Heart left ventricle (tissue), 16 donors: ENCODE measurements at regions not wholly inside any gene's neighbourhood (a gene's known extent, or its start where the extent isn't known, plus 50 kb on each side); places are given as distances from the start of the nearest gene placed in this dataset.

Source experiments
- ATAC-seq, 4 donors: fragments of 200-7000 bp; cut with Tn5 transposase; one replicate each; pipeline ENCODE4 v1.9.1; 2020 to 2022; ENCODE audit warnings: moderate library complexity in 4 of 4, mild to moderate bottlenecking in 3 of 4, moderate number of reproducible peaks in 1 of 4
- DNase-seq, 5 donors: peaks; one replicate each; pipeline ENCODE4 v3.0.0-alpha.2; 2020
- H3K27ac ChIP-seq, 12 donors: fragments of 200-600 bp; sonication (generic) in 4 of 12; one replicate each; pipeline versions ENCODE4 v1.5.0 to v1.8.0; 2016 to 2022; ENCODE audit warnings: mild to moderate bottlenecking in 2 of 12
- H3K27me3 ChIP-seq, 9 donors: fragments of 200-600 bp; sonication (generic) in 2 of 9; one replicate each; pipeline versions ENCODE4 v1.5.1 to v1.8.0; 2016 to 2022; ENCODE audit warnings: mild to moderate bottlenecking in 3 of 9
- H3K36me3 ChIP-seq, 9 donors: fragments of 200-600 bp; sonication (generic) in 2 of 9; one replicate each; pipeline versions ENCODE4 v1.5.0 to v1.8.0; 2018 to 2022; ENCODE audit warnings: mild to moderate bottlenecking in 2 of 9
- H3K4me1 ChIP-seq, 12 donors: fragments of 200-600 bp; sonication (generic) in 4 of 12; one replicate each; pipeline versions ENCODE4 v1.5.0 to v1.8.0; 2016 to 2022; ENCODE audit warnings: mild to moderate bottlenecking in 3 of 12
- H3K4me3 ChIP-seq, 12 donors: fragments of 200-600 bp; sonication (generic) in 4 of 12; one replicate each; pipeline versions ENCODE4 v1.5.0 to v1.8.0; 2017 to 2022; ENCODE audit warnings: mild to moderate bottlenecking in 9 of 12, moderate library complexity in 4 of 12
- H3K9me3 ChIP-seq, 12 donors: fragments of 200-600 bp; sonication (generic) in 4 of 12; one replicate each; pipeline versions ENCODE4 v1.5.0 to v1.8.0; 2016 to 2022; ENCODE audit warnings: mild to moderate bottlenecking in 1 of 12
- POLR2A ChIP-seq, 2 donors: fragments of 450-650 bp; IDR thresholded peaks; one replicate each; pipeline ENCODE4 v1.6.1; 2017; ENCODE audit warnings: antibody characterized with exemption in 2 of 2, mild to moderate bottlenecking in 2 of 2, moderate library complexity in 2 of 2
- WGBS, 4 donors: extraction: QIAGEN DNeasy Blood & Tissue Kit in 2 of 4; methylation state at CpG; one replicate each; pipeline versions ENCODE4 v1.1.5 to v1.1.7; 2013 to 2018; 5-methylcytosine and 5-hydroxymethylcytosine counted together
- intact Hi-C, 10 donors: fragments of 100-400 bp; cut with DNase I; formaldehyde crosslinking; loops; one replicate each; pipeline versions ENCODE4 v1.11.1 to v1.14.2; 2022
- TF ChIP-seq, protein P1 (sequence below), 12 donors: fragments of 200-600 bp; sonication (generic) in 4 of 12; IDR thresholded peaks; one replicate each; pipeline versions ENCODE4 v1.5.0 to v1.8.0; 2018 to 2022; ENCODE audit warnings: antibody characterized with exemption in 12 of 12, mild to moderate bottlenecking in 5 of 12
- donor health status: ischemic (EF 13 %, LVEDD 7.1; RV severe dilation, severe dysfunction).
- donor health status: healthy with polysubstance abuse.
- donor health status: DM: no; HTN: yes; CAD: no.
- donor health status: DM: no; HTN: no; CAD: no.
- donor health status: ischemic (EF 25% LVEDD 6.9; RV normal size, moderate dysfunction).
- donor health status: ischemic (EF 25% LVEDD 5.7; RV mildly dilated, moderate dysfunction).
- donor health status: healthy.
- donor health status: DM: yes; HTN: yes; CAD: no.
- donor health status: ischemic (EF 35%, LVEDD 5.7; RV mildly dilated, moderate dysfunction).
- donor health status: nonischemic (EF 11% LVEDD 7.7; RV severe dilation, severe dysfunction).
- donor health status: DM: yes; HTN: yes; CAD: no.
- donor health status: PGD.
- donor health status: ischemic (EF 29% LVEDD 5.4; RV normal size, mild dysfunction).
- donor health status: nonischemic (EF 23%, LVEDD 6.1; RV moderate dilation, normal function).

DNA sequence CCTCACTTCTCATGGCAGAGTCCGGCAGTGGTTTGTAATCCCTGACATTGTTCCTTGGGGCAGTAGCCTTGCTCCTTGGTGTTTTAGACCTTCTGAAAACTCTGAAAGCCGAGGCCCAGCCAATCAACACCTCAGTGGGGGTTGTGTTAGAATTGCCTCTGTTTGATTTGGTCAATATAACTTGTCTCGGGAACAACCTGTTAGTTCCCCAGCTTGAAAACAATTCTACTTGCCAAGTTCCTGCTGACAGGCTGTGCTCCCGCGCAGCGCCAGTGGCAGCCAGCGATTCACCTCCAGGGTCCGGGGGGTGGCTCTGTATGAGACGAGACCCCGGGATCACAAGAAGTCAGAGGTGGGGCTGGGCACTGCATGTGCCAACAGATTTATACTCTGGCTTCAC lies 81.4 kb upstream of the MEDAG start:
- no peak for DNase-seq
- TF ChIP-seq, protein P1, sequence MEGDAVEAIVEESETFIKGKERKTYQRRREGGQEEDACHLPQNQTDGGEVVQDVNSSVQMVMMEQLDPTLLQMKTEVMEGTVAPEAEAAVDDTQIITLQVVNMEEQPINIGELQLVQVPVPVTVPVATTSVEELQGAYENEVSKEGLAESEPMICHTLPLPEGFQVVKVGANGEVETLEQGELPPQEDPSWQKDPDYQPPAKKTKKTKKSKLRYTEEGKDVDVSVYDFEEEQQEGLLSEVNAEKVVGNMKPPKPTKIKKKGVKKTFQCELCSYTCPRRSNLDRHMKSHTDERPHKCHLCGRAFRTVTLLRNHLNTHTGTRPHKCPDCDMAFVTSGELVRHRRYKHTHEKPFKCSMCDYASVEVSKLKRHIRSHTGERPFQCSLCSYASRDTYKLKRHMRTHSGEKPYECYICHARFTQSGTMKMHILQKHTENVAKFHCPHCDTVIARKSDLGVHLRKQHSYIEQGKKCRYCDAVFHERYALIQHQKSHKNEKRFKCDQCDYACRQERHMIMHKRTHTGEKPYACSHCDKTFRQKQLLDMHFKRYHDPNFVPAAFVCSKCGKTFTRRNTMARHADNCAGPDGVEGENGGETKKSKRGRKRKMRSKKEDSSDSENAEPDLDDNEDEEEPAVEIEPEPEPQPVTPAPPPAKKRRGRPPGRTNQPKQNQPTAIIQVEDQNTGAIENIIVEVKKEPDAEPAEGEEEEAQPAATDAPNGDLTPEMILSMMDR (IDR thresholded peaks at IDR 0.05): no peak
- TF ChIP-seq POLR2A (IDR thresholded peaks at IDR 0.05): no peak
- no peaks in the 10 kb centered on the region for H3K36me3 ChIP-seq
- H3K4me3 ChIP-seq: no peak overlapping the region
- no peak for ATAC-seq
- H3K27me3 ChIP-seq: peaks cover 0 to 3% (median 0%) of the 10 kb centered on the region in 9 donors
- no peaks in the 10 kb centered on the region for H3K4me1 ChIP-seq
- WGBS, 4 donors: 32 to 58% (median 39%) methylated on average over 10 of the region's 10 CpGs
- intact Hi-C loops: no loop called here
- no peak overlapping the region for H3K27ac ChIP-seq
- peaks cover 0 to under 1% (median 0%) of the 10 kb centered on the region in 12 donors for H3K9me3 ChIP-seq

DNA sequence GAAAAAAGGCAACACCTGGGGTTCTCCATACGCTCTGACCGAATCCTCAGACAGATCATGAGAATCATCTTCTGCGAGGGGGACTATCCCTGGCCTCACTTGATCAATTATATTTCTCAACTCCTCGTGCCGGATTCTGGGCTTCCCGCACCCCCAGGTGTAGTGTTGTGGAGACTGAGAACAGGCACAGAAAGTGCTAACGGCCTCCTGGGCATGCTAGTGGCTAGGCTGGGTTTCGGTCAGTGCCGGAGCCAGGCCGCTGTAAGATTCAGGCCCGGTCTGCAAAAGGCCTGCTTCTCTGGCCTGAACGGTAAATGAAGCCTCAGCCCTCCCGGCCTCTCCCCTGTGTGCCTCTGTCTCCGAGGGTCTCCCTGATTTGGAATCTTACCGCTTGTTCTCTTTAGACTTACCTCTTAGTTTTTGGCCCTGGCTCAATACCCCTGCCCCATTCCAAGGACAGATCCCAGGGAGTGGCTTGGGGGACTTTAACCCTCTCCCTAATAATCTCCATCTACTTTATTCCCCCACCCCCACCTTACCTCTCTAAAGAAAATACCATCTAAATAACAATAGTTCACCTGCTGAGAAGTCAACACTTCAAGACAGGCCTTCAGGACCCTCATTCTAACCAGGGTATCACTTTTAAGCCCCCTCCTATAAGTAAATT lies 79.0 kb upstream of the MEDAG start:
- Histone ChIP-seq H3K9me3 (peaks cover 0 to 4% (median 0%) of the 10 kb centered on the region in 12 donors), H3K27me3 (peaks cover 0 to 3% (median 0%) of the 10 kb centered on the region in 9 donors), H3K4me1 (no peaks in the 10 kb centered on the region), H3K27ac (no peak overlapping the region), H3K4me3 (no peak overlapping the region), H3K36me3 (no peaks in the 10 kb centered on the region)
- 89 to 98% (median 93%) methylated on average over 15 of the region's 15 CpGs for WGBS, 4 donors
- ATAC-seq (no peak), DNase-seq (no peak)
- intact Hi-C loops: no loop called here
- TF ChIP-seq, protein P1 (IDR thresholded peaks at IDR 0.05): no peak
- TF ChIP-seq POLR2A (IDR thresholded peaks at IDR 0.05): no peak

DNA sequence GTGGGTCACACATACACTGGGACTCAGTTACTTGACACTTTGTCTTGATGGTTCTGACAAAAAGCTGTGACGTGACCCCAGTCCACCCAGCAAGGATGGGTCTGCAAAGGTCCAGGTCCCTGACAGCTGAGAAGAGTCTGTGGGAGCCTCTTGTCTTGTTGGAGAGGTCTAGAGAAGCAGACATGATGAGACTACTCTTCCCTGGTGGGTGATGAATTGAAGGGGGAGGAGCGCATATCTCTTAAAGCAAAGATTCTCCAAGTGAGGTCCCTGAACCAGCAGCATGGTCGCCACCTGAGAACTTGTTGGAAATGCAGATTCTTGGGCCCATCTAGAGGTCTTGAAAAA lies 78.5 kb upstream of the MEDAG start:
- H3K36me3 ChIP-seq: no peaks in the 10 kb centered on the region
- peaks cover 0 to 4% (median 0%) of the 10 kb centered on the region in 12 donors for H3K9me3 ChIP-seq
- intact Hi-C loops: no loop called here
- TF ChIP-seq, protein P1 (IDR thresholded peaks at IDR 0.05): no peak
- TF ChIP-seq POLR2A (IDR thresholded peaks at IDR 0.05): no peak
- 98 to 100% (median 99%) methylated on average over 3 of the region's 3 CpGs for WGBS, 4 donors
- H3K27me3 ChIP-seq: peaks cover 0 to 3% (median 0%) of the 10 kb centered on the region in 9 donors
- H3K4me3 ChIP-seq: no peak overlapping the region
- no peak for ATAC-seq
- H3K4me1 ChIP-seq: no peaks in the 10 kb centered on the region
- H3K27ac ChIP-seq: no peak overlapping the region
- DNase-seq: no peak

DNA sequence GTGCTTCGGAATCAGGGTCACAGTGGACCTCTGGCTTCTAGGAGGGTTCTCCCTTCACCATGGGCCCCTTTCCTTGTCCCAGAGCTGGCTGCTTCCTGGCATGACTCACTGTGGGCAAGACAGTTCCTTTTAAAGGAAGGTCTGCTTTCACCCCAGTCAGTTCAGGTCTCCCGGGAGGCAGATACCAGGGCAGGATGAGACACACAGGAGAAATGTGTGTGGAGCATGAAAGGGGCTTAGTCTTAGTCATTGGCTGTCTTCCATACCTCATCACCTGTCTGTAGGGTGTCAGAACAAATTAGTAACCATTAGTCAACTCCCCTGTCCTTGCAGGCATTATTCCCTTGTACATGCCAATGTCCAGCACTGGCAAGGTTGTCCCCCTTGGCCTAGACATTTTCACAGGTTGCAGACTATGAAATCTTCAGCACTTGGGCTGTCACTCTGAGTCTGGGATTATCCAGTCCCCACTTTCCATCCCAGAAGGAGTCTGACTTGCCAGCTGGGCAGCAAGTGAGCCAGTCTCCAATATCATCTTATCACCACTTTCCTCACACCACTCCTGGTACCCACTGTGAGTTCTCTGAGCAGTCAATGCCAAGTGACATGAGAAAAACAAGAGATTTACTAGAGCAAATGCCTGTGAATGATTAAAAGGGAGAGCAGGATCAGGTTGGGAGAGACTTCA lies 76.8 kb upstream of the MEDAG start:
- no peaks in the 10 kb centered on the region for H3K36me3 ChIP-seq
- WGBS, 4 donors: 79 to 93% (median 87%) methylated on average over 2 of the region's 2 CpGs
- intact Hi-C loops: no loop called here
- no peak overlapping the region for H3K4me3 ChIP-seq
- H3K9me3 ChIP-seq: peaks cover 0 to 4% (median 0%) of the 10 kb centered on the region in 12 donors
- H3K4me1 ChIP-seq: peaks cover 0 to 5% (median 0%) of the 10 kb centered on the region in 12 donors
- no peak for TF ChIP-seq POLR2A (IDR thresholded peaks at IDR 0.05)
- TF ChIP-seq, protein P1 (IDR thresholded peaks at IDR 0.05): no peak
- ATAC-seq: no peak
- no peak overlapping the region for H3K27ac ChIP-seq
- H3K27me3 ChIP-seq: peaks cover 0 to 6% (median 0%) of the 10 kb centered on the region in 9 donors
- no peak for DNase-seq
